Endothelial cell (in vitro differentiated cells): ENCODE measurements at regions not wholly inside any gene's neighbourhood (a gene's known extent, or its start where the extent isn't known, plus 50 kb on each side); places are given as distances from the start of the nearest gene placed in this dataset.

ENCODE experiments used
- DNase-seq: peaks from one replicate; pipeline ENCODE4 v3.0.0; 2021; ENCODE audit warnings: low spot score
- H3K27ac Mint-ChIP-seq: one replicate; pipeline ENCODE4 v1.8.0; 2021; ENCODE audit warnings: mixed read lengths, inconsistent platforms; ENCODE audit not compliant: unreplicated experiment
- H3K27me3 Mint-ChIP-seq: one replicate; pipeline ENCODE4 v1.8.0; 2021; ENCODE audit warnings: mild to moderate bottlenecking, moderate library complexity, mixed read lengths, inconsistent platforms; ENCODE audit not compliant: unreplicated experiment
- H3K36me3 Mint-ChIP-seq: one replicate; pipeline ENCODE4 v1.8.0; 2021; ENCODE audit warnings: mild to moderate bottlenecking, low read depth, mixed read lengths, inconsistent platforms; ENCODE audit not compliant: unreplicated experiment
- H3K4me1 Mint-ChIP-seq: one replicate; pipeline ENCODE4 v1.8.0; 2021; ENCODE audit warnings: mild to moderate bottlenecking, mixed read lengths, inconsistent platforms; ENCODE audit not compliant: unreplicated experiment
- H3K4me3 Mint-ChIP-seq: one replicate; pipeline ENCODE4 v1.8.0; 2021; ENCODE audit warnings: mild to moderate bottlenecking, mixed read lengths, inconsistent platforms; ENCODE audit not compliant: unreplicated experiment
- H3K9me3 Mint-ChIP-seq: one replicate; pipeline ENCODE4 v1.8.0; 2021; ENCODE audit warnings: mixed read lengths, inconsistent platforms; ENCODE audit not compliant: unreplicated experiment
- CTCF ChIP-seq: fragments of 200-600 bp; sonication (generic); IDR thresholded peaks from one replicate; pipeline ENCODE4 v1.5.0; 2021; ENCODE audit warnings: antibody characterized with exemption; ENCODE audit not compliant: unreplicated experiment

- Mint-ChIP-seq H3K4me3 (no peak overlapping the region), H3K27ac (no peak overlapping the region), H3K9me3 (no peaks in the 10 kb centered on the region), H3K27me3 (no peaks in the 10 kb centered on the region), H3K36me3 (peaks cover 5% of the 10 kb centered on the region), H3K4me1 (peaks cover 10% of the 10 kb centered on the region)
- no peak for DNase-seq
- TF ChIP-seq CTCF: no peak
Observed at GRCh38 chr3:178097576-178097975, 438.7 kb upstream of the KCNMB2 start.

- no peak for TF ChIP-seq CTCF
- Mint-ChIP-seq H3K36me3 (peaks cover 1% of the 10 kb centered on the region), H3K27me3 (no peaks in the 10 kb centered on the region), H3K9me3 (no peaks in the 10 kb centered on the region), H3K4me1 (peaks cover 7% of the 10 kb centered on the region), H3K27ac (no peak overlapping the region), H3K4me3 (no peak overlapping the region)
- DNase-seq: no peak
Observed at GRCh38 chr3:178099274-178099673, 437.0 kb upstream of the KCNMB2 start.

GRCh38 chr3:178099862-178100261 lies 436.4 kb upstream of the KCNMB2 start:
- Mint-ChIP-seq H3K4me1 (peaks cover 6% of the 10 kb centered on the region), H3K36me3 (no peaks in the 10 kb centered on the region), H3K27me3 (no peaks in the 10 kb centered on the region), H3K9me3 (no peaks in the 10 kb centered on the region), H3K4me3 (no peak overlapping the region), H3K27ac (no peak overlapping the region)
- TF ChIP-seq CTCF: no peak
- DNase-seq: no peak

- no peak overlapping the region for H3K27ac Mint-ChIP-seq
- no peaks in the 10 kb centered on the region for H3K27me3 Mint-ChIP-seq
- no peak overlapping the region for H3K4me3 Mint-ChIP-seq
- TF ChIP-seq CTCF: no peak
- H3K9me3 Mint-ChIP-seq: no peaks in the 10 kb centered on the region
- H3K4me1 Mint-ChIP-seq: peaks cover 6% of the 10 kb centered on the region
- no peaks in the 10 kb centered on the region for H3K36me3 Mint-ChIP-seq
- DNase-seq: no peak
Observed at GRCh38 chr3:178100908-178101307, 435.3 kb upstream of the KCNMB2 start.

GRCh38 chr3:178103140-178103539 lies 433.1 kb upstream of the KCNMB2 start:
- H3K4me1 Mint-ChIP-seq: peaks cover 6% of the 10 kb centered on the region
- H3K36me3 Mint-ChIP-seq: no peaks in the 10 kb centered on the region
- no peak for TF ChIP-seq CTCF
- no peak for DNase-seq
- no peaks in the 10 kb centered on the region for H3K9me3 Mint-ChIP-seq
- H3K4me3 Mint-ChIP-seq: no peak overlapping the region
- H3K27me3 Mint-ChIP-seq: no peaks in the 10 kb centered on the region
- no peak overlapping the region for H3K27ac Mint-ChIP-seq
